ENCODE measurements at regions not wholly inside any gene's neighbourhood (a gene's known extent, or its start where the extent isn't known, plus 50 kb on each side); places are given as distances from the start of the nearest gene placed in this dataset.
A peak's percentile ranks its signal among the peaks of the same experiment; 100 is the strongest.

DNA sequence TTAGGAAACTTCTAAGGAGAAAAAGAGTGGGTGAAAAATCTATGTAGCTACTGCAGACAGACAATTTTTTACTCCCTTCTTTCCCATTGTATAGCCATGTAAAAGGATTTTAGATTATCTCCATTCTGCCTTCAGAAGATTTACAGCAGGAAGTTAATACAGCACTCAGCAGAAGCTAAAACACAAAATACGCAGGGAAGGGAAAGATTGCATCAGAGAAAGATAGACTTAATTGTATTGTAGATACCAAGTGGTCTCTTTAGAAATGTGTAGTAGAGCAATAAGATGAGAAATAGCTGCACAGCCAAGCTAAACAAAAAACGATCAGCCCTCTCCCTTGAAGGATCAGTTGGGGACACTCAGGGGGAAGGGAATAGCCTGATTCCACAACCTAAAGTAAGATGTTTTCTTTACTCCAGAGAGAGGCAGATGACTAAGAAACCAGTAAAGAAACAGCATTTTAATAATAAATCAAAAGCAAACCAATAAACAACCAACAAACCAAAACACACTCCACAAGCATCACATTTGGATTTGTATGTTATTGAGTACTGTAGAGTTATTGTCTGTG is 236.7 kb upstream of the SLITRK1 start:
- H3K27me3 ChIP-seq (ENCODE audit: insufficient read depth, low read length, poor library complexity) = no peaks in the 10 kb centered on the region
- peak overlapping the region; percentile 18 for H3K9ac ChIP-seq (ENCODE audit: low read depth, low read length)
- H3K4me2 ChIP-seq (ENCODE audit: insufficient read depth, low read length) = peak overlapping the region; percentile 18; the same call in 1 of the 2 replicates
- no peaks in the 10 kb centered on the region for H4K20me1 ChIP-seq (ENCODE audit: insufficient read depth, low read length)
- TF ChIP-seq EZH2 (IDR thresholded peaks at IDR 0.05; ENCODE audit: borderline replicate concordance, low read depth, low read length, severe bottlenecking) = no peak
- TF ChIP-seq, protein P1, sequence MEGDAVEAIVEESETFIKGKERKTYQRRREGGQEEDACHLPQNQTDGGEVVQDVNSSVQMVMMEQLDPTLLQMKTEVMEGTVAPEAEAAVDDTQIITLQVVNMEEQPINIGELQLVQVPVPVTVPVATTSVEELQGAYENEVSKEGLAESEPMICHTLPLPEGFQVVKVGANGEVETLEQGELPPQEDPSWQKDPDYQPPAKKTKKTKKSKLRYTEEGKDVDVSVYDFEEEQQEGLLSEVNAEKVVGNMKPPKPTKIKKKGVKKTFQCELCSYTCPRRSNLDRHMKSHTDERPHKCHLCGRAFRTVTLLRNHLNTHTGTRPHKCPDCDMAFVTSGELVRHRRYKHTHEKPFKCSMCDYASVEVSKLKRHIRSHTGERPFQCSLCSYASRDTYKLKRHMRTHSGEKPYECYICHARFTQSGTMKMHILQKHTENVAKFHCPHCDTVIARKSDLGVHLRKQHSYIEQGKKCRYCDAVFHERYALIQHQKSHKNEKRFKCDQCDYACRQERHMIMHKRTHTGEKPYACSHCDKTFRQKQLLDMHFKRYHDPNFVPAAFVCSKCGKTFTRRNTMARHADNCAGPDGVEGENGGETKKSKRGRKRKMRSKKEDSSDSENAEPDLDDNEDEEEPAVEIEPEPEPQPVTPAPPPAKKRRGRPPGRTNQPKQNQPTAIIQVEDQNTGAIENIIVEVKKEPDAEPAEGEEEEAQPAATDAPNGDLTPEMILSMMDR (IDR thresholded peaks at IDR 0.05; ENCODE audit: borderline replicate concordance, extremely low read depth, low read length, poor library complexity, severe bottlenecking) = no peak
- peak overlapping the region; percentile 71 for H2AFZ ChIP-seq (ENCODE audit: low read depth, low read length)
- H3K4me1 ChIP-seq (ENCODE audit: insufficient read depth, low read length) = peaks cover 20% of the 10 kb centered on the region
- no peak overlapping the region for H3K4me3 ChIP-seq (ENCODE audit: low read depth in 1 of 2, low read length in 2 of 2)
- no peaks in the 10 kb centered on the region for H3K36me3 ChIP-seq (ENCODE audit: insufficient read depth, low read length)
- H3K79me2 ChIP-seq (ENCODE audit: insufficient read depth, low read length) = no peaks in the 10 kb centered on the region
- ATAC-seq (ENCODE audit: insufficient read depth, low read depth) = peak; percentile 74
- H3K27ac ChIP-seq (ENCODE audit: low read length) = peak overlapping the region; percentile 45
- DNase-seq = no peak
- H3K9me3 ChIP-seq (ENCODE audit: insufficient read depth, low read length, severe bottlenecking) = no peaks in the 10 kb centered on the region

DNA sequence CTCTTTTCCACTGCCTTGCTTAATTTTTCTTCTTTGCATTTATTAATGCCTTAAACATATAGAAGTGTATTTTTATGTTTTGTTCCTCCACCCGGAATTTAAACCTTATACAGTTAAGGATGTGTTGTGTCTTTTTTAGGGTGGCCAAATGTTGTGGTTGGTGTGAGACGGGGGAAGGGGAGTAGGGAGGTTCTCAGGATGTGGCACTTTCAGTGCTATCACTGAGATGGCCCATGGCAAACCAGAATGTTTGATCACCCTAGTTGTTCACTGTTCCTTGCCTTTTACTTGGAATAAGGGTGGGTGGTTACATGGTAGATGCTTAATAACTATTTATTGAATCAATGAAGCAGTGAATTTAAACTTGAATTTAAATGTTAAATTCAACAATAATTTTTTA is 216.0 kb upstream of the SLITRK1 start:
- H3K4me1 ChIP-seq (ENCODE audit: insufficient read depth, low read length) = peaks cover 6% of the 10 kb centered on the region
- DNase-seq = no peak

DNA sequence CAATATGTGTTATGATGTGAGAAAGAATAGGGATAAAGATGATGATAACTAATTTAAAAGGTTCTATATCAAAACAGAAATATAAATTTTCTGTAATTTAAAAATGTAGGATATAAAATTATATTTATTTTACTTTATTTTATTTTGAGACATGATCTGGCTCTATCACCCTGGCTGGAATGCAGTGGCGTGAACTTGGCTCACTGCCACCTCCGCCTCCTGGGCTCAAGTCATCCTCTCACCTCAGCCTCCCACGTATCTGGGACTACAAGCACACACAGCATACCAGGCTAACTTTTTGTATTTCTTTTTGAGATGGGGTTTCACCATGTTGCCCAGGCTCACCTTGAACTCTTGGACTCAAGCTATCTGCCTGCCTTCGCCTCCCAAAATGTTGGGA is 214.9 kb upstream of the SLITRK1 start:
- H3K9me3 ChIP-seq (ENCODE audit: insufficient read depth, low read length, severe bottlenecking) = no peaks in the 10 kb centered on the region
- H3K27me3 ChIP-seq (ENCODE audit: insufficient read depth, low read length, poor library complexity) = no peaks in the 10 kb centered on the region
- H3K79me2 ChIP-seq (ENCODE audit: insufficient read depth, low read length) = no peaks in the 10 kb centered on the region
- no peaks in the 10 kb centered on the region for H4K20me1 ChIP-seq (ENCODE audit: insufficient read depth, low read length)
- H2AFZ ChIP-seq (ENCODE audit: low read depth, low read length) = no peak overlapping the region
- peaks cover 6% of the 10 kb centered on the region for H3K4me1 ChIP-seq (ENCODE audit: insufficient read depth, low read length)
- ATAC-seq (ENCODE audit: insufficient read depth, low read depth) (no peak), DNase-seq (no peak)
- H3K4me2 ChIP-seq (ENCODE audit: insufficient read depth, low read length) = no peak overlapping the region
- H3K9ac ChIP-seq (ENCODE audit: low read depth, low read length) = no peak overlapping the region
- H3K4me3 ChIP-seq (ENCODE audit: low read depth in 1 of 2, low read length in 2 of 2) = no peak overlapping the region
- TF ChIP-seq, protein P1 (IDR thresholded peaks at IDR 0.05; ENCODE audit: borderline replicate concordance, extremely low read depth, low read length, poor library complexity, severe bottlenecking) = no peak
- no peak for TF ChIP-seq EZH2 (IDR thresholded peaks at IDR 0.05; ENCODE audit: borderline replicate concordance, low read depth, low read length, severe bottlenecking)
- H3K27ac ChIP-seq (ENCODE audit: low read length) = no peak overlapping the region
- no peaks in the 10 kb centered on the region for H3K36me3 ChIP-seq (ENCODE audit: insufficient read depth, low read length)

More for the DNA sequence above, 216.0 kb upstream of the SLITRK1 start:
- H2AFZ ChIP-seq (ENCODE audit: low read depth, low read length) = 0 out of 2 replicates have a peak overlapping the region, but pooled peaks have one; percentile 20
- no peaks in the 10 kb centered on the region for H3K27me3 ChIP-seq (ENCODE audit: insufficient read depth, low read length, poor library complexity)
- no peaks in the 10 kb centered on the region for H3K36me3 ChIP-seq (ENCODE audit: insufficient read depth, low read length)
- no peaks in the 10 kb centered on the region for H3K9me3 ChIP-seq (ENCODE audit: insufficient read depth, low read length, severe bottlenecking)
- H3K27ac ChIP-seq (ENCODE audit: low read length) = no peak overlapping the region
- no peaks in the 10 kb centered on the region for H4K20me1 ChIP-seq (ENCODE audit: insufficient read depth, low read length)
- H3K9ac ChIP-seq (ENCODE audit: low read depth, low read length) = no peak overlapping the region
- H3K4me3 ChIP-seq (ENCODE audit: low read depth in 1 of 2, low read length in 2 of 2) = no peak overlapping the region
- H3K4me2 ChIP-seq (ENCODE audit: insufficient read depth, low read length) = no peak overlapping the region
- ATAC-seq (ENCODE audit: insufficient read depth, low read depth) = peak; percentile 53; the same call in 2 of the 3 replicates
- TF ChIP-seq, protein P1 (IDR thresholded peaks at IDR 0.05; ENCODE audit: borderline replicate concordance, extremely low read depth, low read length, poor library complexity, severe bottlenecking) = no peak
- no peak for TF ChIP-seq EZH2 (IDR thresholded peaks at IDR 0.05; ENCODE audit: borderline replicate concordance, low read depth, low read length, severe bottlenecking)
- no peaks in the 10 kb centered on the region for H3K79me2 ChIP-seq (ENCODE audit: insufficient read depth, low read length)
